ENCODE measurements at regions not wholly inside any gene's neighbourhood (a gene's known extent, or its start where the extent isn't known, plus 50 kb on each side); places are given as distances from the start of the nearest gene placed in this dataset.

DNA sequence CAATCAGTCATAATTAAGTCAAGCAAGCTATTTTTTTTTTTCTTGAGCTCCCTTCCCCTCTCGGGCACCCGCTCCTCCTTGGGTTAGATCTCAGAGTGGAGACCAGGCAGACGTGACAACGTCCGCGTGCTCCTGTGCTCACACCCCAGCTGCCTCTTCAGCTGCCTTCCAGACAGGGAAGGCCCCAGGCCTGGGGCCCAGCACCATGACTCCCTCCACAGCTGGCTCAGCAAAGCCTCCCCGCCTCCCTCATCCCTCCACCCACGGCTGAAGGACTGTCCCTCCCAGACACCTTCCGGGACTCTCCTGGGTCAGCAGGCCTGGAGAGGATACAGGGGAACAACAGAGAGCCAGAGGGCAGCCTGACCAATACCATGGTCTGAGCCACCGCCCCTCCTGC, 87.9 kb upstream of the LINGO1 start:
- H3K4me3 ChIP-seq (ENCODE audit: low read depth, low read length), result no peak overlapping the region
- no peak for TF ChIP-seq CTCF (IDR thresholded peaks at IDR 0.05; ENCODE audit: borderline replicate concordance, insufficient read depth, low read depth, low read length)

DNA sequence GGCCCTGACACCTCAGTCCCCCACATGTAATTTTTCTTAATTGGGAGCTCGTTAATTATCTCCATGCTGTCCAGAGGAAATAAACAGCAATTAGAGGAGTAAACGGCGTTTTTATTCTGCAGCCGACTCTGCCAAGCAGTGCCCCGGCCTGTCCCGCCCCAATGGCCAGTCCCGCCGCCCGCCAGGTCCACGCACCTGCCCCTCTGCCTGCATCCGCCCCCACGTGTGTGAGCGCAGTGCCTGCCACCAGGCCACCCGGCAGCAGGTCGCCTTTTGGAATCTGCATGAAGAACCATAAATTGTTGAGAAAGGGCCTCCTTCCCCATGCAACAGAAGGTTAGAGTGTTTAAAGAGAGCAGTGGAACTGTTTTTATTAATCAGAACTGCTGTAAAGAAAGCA, 87.5 kb upstream of the LINGO1 start:
- no peak for TF ChIP-seq CTCF (IDR thresholded peaks at IDR 0.05; ENCODE audit: borderline replicate concordance, insufficient read depth, low read depth, low read length)
- no peak overlapping the region for H3K4me3 ChIP-seq (ENCODE audit: low read depth, low read length)

GRCh38 chr15:77719450-77719849, 86.7 kb upstream of the LINGO1 start:
- H3K4me3 ChIP-seq (ENCODE audit: low read depth, low read length), result no peak overlapping the region
- no peak for TF ChIP-seq CTCF (IDR thresholded peaks at IDR 0.05; ENCODE audit: borderline replicate concordance, insufficient read depth, low read depth, low read length)

DNA sequence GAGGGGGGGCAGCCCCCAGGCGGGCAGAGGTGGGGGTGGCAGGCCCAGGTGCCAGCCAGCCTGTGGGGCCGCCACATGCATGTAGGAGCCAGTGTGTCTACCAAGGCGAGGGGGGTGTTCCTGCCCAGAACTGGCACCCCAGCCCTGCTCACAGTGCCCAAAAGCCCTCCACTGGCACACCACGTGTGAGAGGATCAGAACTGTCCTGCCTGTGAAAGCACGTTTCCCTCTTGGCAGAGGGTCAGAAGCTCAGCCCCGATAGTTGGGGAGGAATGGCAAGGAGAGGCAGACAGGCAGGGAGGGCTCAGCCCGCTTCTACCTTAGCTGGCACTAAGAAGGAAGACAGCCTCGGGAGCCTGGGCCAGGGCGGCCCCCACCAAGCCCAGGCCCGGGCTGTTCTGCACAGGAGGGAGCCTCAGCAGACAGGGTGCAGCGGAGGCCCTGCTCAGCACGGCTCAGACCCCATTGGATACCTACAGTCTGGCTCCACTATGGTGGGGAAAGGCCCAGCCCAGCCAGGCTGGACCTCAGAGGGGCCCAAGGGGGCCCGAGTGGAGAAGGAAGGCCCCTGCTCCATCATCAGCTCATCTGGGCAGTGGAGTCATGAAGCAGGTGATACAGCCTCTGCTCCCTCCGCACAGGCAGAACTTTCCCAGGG, 84.8 kb upstream of the LINGO1 start:
- H3K4me3 ChIP-seq (ENCODE audit: low read depth, low read length), result no peak overlapping the region
- no peak for TF ChIP-seq CTCF (IDR thresholded peaks at IDR 0.05; ENCODE audit: borderline replicate concordance, insufficient read depth, low read depth, low read length)

DNA sequence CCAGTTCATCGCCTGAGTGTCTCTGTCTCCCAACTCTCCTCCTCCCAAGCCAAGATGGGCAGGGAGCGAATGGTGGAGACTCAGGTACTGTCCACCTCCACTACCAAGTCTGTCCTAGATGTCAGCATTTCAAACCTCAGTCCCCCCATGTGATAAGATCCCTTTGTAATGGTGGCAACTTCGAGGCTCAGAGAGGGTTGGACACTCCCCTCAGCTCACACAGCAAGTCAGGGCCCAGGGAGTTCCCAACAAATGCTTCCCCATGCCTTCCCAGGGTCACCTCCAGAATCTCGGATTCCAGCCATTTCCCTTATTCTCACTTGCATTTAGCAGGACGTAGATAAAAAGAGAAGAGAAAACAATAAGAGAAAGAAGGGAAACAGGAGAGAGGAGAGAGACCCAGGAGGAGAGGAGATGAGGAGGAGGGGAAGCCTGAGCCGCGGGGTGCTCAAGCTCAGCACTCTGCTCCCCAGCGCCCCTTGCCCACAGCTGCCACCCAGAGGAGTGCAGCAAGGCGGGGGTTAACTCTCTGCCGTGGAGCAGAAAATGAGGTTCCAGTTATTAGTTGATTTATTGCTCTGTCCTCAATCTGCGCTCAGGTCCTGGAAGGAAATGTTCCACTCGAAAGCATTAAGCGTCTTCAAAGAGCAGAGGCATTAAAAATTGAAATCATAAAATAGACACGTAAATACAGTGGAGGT, 84.1 kb upstream of the LINGO1 start:
- no peak for TF ChIP-seq CTCF (IDR thresholded peaks at IDR 0.05; ENCODE audit: borderline replicate concordance, insufficient read depth, low read depth, low read length)
- H3K4me3 ChIP-seq (ENCODE audit: low read depth, low read length), result no peak overlapping the region

DNA sequence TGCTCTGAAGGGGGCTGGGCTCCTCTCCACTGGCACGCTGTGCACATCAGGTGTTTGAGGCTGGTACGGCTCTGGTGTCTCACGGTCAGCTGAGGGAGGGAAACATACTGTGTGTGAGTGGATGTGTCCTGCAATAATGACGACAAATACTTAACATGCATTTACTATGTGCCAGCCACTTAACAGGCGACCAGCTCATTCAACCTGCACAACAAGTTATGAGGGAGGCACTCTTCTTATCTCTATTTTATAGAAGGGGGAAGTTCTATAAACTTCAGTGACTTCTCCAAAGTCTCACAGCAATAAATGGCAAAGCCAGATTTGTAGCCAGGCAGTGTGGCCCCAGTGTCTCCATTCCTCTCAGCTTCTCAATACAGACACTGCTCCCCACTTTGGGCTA, 83.1 kb upstream of the LINGO1 start:
- no peak overlapping the region for H3K4me3 ChIP-seq (ENCODE audit: low read depth, low read length)
- TF ChIP-seq CTCF (IDR thresholded peaks at IDR 0.05; ENCODE audit: borderline replicate concordance, insufficient read depth, low read depth, low read length), result no peak

- H3K4me3 ChIP-seq (ENCODE audit: low read depth, low read length), result no peak overlapping the region
- no peak for TF ChIP-seq CTCF (IDR thresholded peaks at IDR 0.05; ENCODE audit: borderline replicate concordance, insufficient read depth, low read depth, low read length)
Measured at GRCh38 chr15:77715051-77715450, 82.3 kb upstream of the LINGO1 start.
